ENCODE measurements at regions not wholly inside any gene's neighbourhood (a gene's known extent, or its start where the extent isn't known, plus 50 kb on each side); places are given as distances from the start of the nearest gene placed in this dataset.

DNA sequence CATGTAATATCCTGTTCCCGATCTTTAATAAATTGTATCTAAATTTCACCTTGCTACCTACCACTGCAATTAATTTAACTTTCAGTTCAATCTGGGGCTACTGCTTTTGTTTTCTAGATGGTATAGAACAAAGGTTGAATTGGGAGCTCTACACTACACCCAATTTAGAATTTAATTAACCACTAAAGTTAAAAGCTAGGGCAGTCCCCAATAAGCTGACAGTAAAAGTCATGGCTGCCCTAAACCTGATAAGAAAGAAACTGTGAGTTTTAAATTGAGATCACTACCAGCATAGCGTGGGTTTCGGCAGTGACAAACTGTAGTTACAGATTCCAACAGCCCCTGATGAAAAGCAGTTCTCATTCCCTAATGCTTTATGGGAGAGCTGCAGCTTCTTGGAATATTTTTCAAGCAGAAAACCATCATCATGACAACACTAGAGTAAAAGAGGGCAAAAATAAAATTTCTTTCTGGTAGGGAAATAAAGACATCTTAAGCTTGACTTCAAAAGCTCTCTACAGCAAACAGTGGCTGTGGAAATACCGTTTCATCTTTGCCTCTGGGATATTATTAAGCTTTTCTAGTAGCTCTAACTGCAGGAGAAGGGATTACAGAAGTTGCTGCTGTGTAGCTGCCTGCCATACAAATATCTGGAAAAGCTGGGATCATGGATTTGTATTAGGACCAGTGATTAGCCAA, 1372.1 kb downstream of the EPHA7 start:
- ChIA-PET POLR2A (ENCODE audit: low non-redundant PET) (no interaction called here), CTCF (interaction anchor here (0.6 kb wide), 1 partner anchor 9 kb away, joined by 3 read pairs; no protein-coding TSS in a partner anchor)
- TF ChIP-seq, protein P1, sequence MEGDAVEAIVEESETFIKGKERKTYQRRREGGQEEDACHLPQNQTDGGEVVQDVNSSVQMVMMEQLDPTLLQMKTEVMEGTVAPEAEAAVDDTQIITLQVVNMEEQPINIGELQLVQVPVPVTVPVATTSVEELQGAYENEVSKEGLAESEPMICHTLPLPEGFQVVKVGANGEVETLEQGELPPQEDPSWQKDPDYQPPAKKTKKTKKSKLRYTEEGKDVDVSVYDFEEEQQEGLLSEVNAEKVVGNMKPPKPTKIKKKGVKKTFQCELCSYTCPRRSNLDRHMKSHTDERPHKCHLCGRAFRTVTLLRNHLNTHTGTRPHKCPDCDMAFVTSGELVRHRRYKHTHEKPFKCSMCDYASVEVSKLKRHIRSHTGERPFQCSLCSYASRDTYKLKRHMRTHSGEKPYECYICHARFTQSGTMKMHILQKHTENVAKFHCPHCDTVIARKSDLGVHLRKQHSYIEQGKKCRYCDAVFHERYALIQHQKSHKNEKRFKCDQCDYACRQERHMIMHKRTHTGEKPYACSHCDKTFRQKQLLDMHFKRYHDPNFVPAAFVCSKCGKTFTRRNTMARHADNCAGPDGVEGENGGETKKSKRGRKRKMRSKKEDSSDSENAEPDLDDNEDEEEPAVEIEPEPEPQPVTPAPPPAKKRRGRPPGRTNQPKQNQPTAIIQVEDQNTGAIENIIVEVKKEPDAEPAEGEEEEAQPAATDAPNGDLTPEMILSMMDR (conservative IDR thresholded peaks at IDR 0.05; ENCODE audit: low read depth) = no peak

DNA sequence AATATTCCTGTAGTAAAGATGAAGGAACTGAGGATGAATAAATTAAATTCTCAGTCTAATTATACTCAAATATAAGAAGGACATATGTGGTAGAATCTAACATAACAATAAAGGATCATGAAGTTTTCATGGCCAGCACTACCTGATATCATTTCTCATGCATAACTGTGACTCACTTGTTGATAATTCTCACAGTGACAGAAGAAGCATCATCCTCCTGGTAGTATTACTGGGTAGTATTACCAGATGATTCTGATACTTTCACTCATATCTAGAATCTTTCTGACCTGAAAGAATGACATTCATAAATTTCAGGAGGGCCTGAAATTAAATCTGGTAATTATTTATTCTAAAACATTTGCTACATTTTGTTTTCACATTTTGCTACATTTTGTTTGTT, 1375.0 kb downstream of the EPHA7 start:
- ChIA-PET CTCF (no interaction called here), POLR2A (ENCODE audit: low non-redundant PET) (no interaction called here)
- no peak overlapping the region for H3K27ac ChIP-seq
- DNase-seq (ENCODE audit: low spot score) = no peak
- TF ChIP-seq, protein P1 (conservative IDR thresholded peaks at IDR 0.05; ENCODE audit: low read depth) = no peak

More for the DNA sequence above, 1372.1 kb downstream of the EPHA7 start:
- no peak overlapping the region for H3K27ac ChIP-seq
- no peak for DNase-seq (ENCODE audit: low spot score)

DNA sequence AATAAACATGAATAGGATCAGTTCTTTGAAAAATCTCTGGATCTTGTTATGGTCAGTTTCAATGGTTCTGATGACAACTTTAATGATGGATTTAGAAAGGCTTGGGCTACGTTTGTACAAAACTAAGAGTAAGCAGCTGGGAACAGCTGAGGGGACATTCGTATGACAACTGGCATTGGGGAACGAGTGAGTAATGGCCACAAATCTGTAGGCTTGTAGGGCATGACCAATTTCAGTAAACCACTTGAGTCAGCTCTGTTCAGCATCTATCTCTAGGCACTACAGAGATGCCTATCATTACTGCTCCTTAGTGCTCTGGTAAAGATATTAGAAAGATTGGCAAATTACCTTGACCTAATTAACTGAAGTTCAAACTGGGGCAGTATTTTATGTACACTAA, 1375.6 kb downstream of the EPHA7 start:
- TF ChIP-seq, protein P1 (conservative IDR thresholded peaks at IDR 0.05; ENCODE audit: low read depth) = no peak
- ChIA-PET CTCF (no interaction called here), POLR2A (ENCODE audit: low non-redundant PET) (no interaction called here)
- DNase-seq (ENCODE audit: low spot score) = no peak
- no peak overlapping the region for H3K27ac ChIP-seq

DNA sequence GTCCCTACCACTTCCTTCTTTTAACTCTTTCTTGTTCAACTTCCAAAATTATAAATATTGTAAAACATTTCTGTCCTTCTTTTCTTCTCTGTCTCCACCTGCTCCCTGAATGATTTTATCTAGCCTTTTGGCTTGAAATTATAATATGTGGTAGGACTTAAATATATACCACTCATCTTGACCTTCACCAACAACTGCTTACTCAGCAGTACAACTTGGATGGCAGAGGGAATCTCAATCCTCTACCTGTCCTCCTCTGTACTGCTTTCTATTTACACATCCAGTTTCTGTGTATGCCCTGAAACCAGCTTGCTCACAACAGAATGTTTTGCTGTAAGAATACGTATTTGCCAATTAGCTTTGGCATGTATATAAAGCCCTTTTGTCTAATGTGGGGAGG, 1392.5 kb downstream of the EPHA7 start:
- ChIA-PET POLR2A (ENCODE audit: low non-redundant PET) (no interaction called here), CTCF (interaction anchor here (0.6 kb wide), 1 partner anchor 9 kb away, joined by 4 read pairs; no protein-coding TSS in a partner anchor)
- DNase-seq (ENCODE audit: low spot score) = no peak
- TF ChIP-seq, protein P1 (conservative IDR thresholded peaks at IDR 0.05; ENCODE audit: low read depth) = no peak
- no peak overlapping the region for H3K27ac ChIP-seq

DNA sequence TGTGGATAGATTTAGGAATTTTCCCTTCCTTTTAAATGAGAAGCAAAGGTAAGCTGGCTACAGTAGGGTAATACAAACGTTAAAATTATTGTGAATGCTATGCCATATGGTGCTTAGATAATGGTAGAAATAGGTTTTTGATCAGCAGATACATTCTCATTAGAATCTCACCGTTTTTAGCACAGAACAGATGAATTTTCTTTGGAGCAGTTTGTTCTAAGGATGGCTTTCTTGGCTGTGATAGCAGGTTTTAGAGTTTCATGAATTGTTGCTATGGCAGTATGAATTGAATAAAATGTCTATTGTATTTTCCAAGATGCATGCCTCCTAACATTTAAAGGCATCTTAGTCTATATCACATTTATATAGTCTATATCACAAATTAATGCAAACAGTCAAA, 1394.5 kb downstream of the EPHA7 start:
- CTCF ChIA-PET = no interaction called here
- no peak for DNase-seq (ENCODE audit: low spot score)
- TF ChIP-seq, protein P1 (conservative IDR thresholded peaks at IDR 0.05; ENCODE audit: low read depth) = no peak

DNA sequence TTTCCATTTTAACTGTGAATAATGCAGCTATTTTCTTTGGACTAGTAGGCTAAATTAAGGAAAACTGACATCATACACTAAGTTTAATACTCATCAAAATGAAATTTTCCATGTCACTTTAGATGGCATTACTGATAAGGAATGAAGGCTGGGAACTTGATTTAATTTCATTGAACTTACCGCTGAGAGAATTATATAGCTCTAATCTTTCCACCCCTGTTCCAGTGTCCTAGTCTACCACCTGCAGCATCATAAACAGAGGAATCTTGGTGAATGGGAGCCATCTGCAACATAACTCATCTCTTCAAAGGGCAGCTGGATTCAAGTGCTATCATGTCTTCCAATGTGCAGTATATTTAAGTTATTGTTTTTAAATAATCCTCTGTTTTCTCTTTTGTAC, 1395.2 kb downstream of the EPHA7 start:
- ChIA-PET CTCF (no interaction called here), POLR2A (ENCODE audit: low non-redundant PET) (no interaction called here)
- TF ChIP-seq, protein P1 (conservative IDR thresholded peaks at IDR 0.05; ENCODE audit: low read depth) = no peak
- H3K27ac ChIP-seq = no peak overlapping the region
- no peak for DNase-seq (ENCODE audit: low spot score)

More for the DNA sequence above, 1394.5 kb downstream of the EPHA7 start:
- POLR2A ChIA-PET (ENCODE audit: low non-redundant PET) = no interaction called here
- no peak overlapping the region for H3K27ac ChIP-seq
